A549 (cell line): ENCODE measurements at regions not wholly inside any gene's neighbourhood (a gene's known extent, or its start where the extent isn't known, plus 50 kb on each side); places are given as distances from the start of the nearest gene placed in this dataset.

Experiments
- ATAC-seq, 2 experiments: fragments of 200-7000 bp in 1 of 2; fragments of >200 bp in 1 of 2; cut with Nextera tagmentation in 1 of 2; cut with Tn5 transposase in 1 of 2; 3 replicates each; pipeline versions ENCODE4 v1.8.0 to v1.9.1; 2018 to 2020; ENCODE audit warnings: mild to moderate bottlenecking in 1 of 2, moderate library complexity in 1 of 2
- CTCF ChIA-PET: fragments of 300-600 bp; sonication (Branson Sonifier 250); formaldehyde crosslinking; extraction: SDS; loops from one replicate; lab custom pipeline; 2021; ENCODE audit warnings: antibody characterized with exemption, inconsistent platforms; lab: Yijun Ruan, JAX
- POLR2A ChIA-PET: fragments of 350-600 bp; formaldehyde crosslinking; extraction: SDS; loops from one replicate; lab custom pipeline; 2021; ENCODE audit warnings: antibody characterized with exemption, inconsistent platforms; lab: Yijun Ruan, JAX
- DNase-seq, 2 experiments: peaks; one replicate each; pipeline versions ENCODE4 v3.0.0 to v3.0.0-alpha.2; 2011 to 2016; ENCODE audit warnings: low read depth in 1 of 2, low spot score in 1 of 2
- FAIRE-seq: peaks from 2 replicates; lab custom pipeline; 2011; peaks lifted over from hg19 to GRCh38; lab: Jason Lieb, UNC
- H3K27ac ChIP-seq, 2 experiments: fragments of >200 bp; sonication (Bioruptor Twin); formaldehyde crosslinking; 3 replicates each; pipeline ENCODE4 v1.5.1; 2016 to 2017
- H3K4me1 ChIP-seq: fragments of >200 bp; sonication (Bioruptor Twin); formaldehyde crosslinking; 3 replicates; pipeline ENCODE4 v1.6.1; 2016
- H3K4me2 ChIP-seq: fragments of >200 bp; sonication (Bioruptor Twin); formaldehyde crosslinking; 3 replicates; pipeline ENCODE4 v1.6.1; 2016
- H3K4me3 ChIP-seq: fragments of >200 bp; sonication (Bioruptor Twin); formaldehyde crosslinking; 3 replicates; pipeline ENCODE4 v1.5.1; 2016
- H3K9me3 ChIP-seq: fragments of >200 bp; sonication (Bioruptor Twin); formaldehyde crosslinking; 3 replicates; pipeline ENCODE4 v1.6.1; 2016
- BHLHE40 ChIP-seq: IDR thresholded peaks from 2 replicates; pipeline ENCODE4 v1.6.1; 2012; ENCODE audit warnings: low read depth, low read length, inconsistent platforms
- CBX8 ChIP-seq: fragments of 200-600 bp; sonication (generic); IDR thresholded peaks from 2 replicates; pipeline ENCODE4 v1.6.1; 2016
- CHD4 ChIP-seq: fragments of 200-600 bp; sonication (generic); IDR thresholded peaks from 2 replicates; pipeline ENCODE4 v1.6.1; 2016; ENCODE audit warnings: antibody characterized with exemption, mild to moderate bottlenecking, borderline replicate concordance
- EHF ChIP-seq: fragments of 250-450 bp; sonication (Bioruptor Pico); IDR thresholded peaks from 2 replicates; pipeline ENCODE4 v1.5.0; 2020; ENCODE audit warnings: mild to moderate bottlenecking
- EHMT2 ChIP-seq: fragments of 200-600 bp; sonication (generic); IDR thresholded peaks from 2 replicates; pipeline ENCODE4 v1.6.1; 2016; ENCODE audit warnings: antibody characterized with exemption, low read depth, mild to moderate bottlenecking, moderate library complexity
- ELK1 ChIP-seq: fragments of 150-350 bp; IDR thresholded peaks from 2 replicates; pipeline ENCODE4 v1.6.1; 2014; ENCODE audit warnings: low read depth, mild to moderate bottlenecking, low read length
- EP300 ChIP-seq, 2 experiments: fragments of >200 bp; sonication (Bioruptor Twin); formaldehyde crosslinking; IDR thresholded peaks; 2 replicates in 1 of 2; 3 replicates in 1 of 2; pipeline ENCODE4 v1.6.1; 2016 to 2017
- FOSB ChIP-seq: fragments of 250-450 bp; sonication (Bioruptor Pico); IDR thresholded peaks from 2 replicates; pipeline ENCODE4 v1.5.0; 2020; ENCODE audit warnings: mild to moderate bottlenecking, moderate library complexity
- FOXS1 ChIP-seq: fragments of 250-450 bp; sonication (Bioruptor Pico); IDR thresholded peaks from 2 replicates; pipeline ENCODE4 v1.5.0; 2020; ENCODE audit warnings: mild to moderate bottlenecking, moderate library complexity
- HES2 ChIP-seq: fragments of >200 bp; sonication (Bioruptor Twin); formaldehyde crosslinking; IDR thresholded peaks from 2 replicates; pipeline ENCODE4 v1.6.1; 2016
- HEYL ChIP-seq: fragments of 250-450 bp; sonication (Bioruptor Pico); IDR thresholded peaks from 2 replicates; pipeline ENCODE4 v1.8.0; 2021; ENCODE audit warnings: mild to moderate bottlenecking, moderate library complexity
- HOXA7 ChIP-seq: fragments of 250-450 bp; sonication (Bioruptor Pico); IDR thresholded peaks from 2 replicates; pipeline ENCODE4 v1.5.0; 2020; ENCODE audit warnings: mild to moderate bottlenecking, moderate library complexity
- HOXB5 ChIP-seq: fragments of 250-450 bp; sonication (Bioruptor Pico); IDR thresholded peaks from 2 replicates; pipeline ENCODE4 v1.5.0; 2020; ENCODE audit warnings: mild to moderate bottlenecking, moderate library complexity
- JUNB ChIP-seq: fragments of >200 bp; sonication (Bioruptor Twin); formaldehyde crosslinking; IDR thresholded peaks from 2 replicates; pipeline ENCODE4 v1.6.1; 2016
- KDM5A ChIP-seq: fragments of 200-600 bp; sonication (generic); IDR thresholded peaks from 2 replicates; pipeline ENCODE4 v1.6.1; 2016; ENCODE audit warnings: antibody characterized with exemption, mild to moderate bottlenecking
- NFE2L2 ChIP-seq: fragments of 150-350 bp; conservative IDR thresholded peaks from 2 replicates; pipeline ENCODE4 v1.6.1; 2014; ENCODE audit warnings: low read length
- NPAS2 ChIP-seq: fragments of 250-450 bp; sonication (Bioruptor Pico); IDR thresholded peaks from 2 replicates; pipeline ENCODE4 v1.8.0; 2022; ENCODE audit warnings: mild to moderate bottlenecking, moderate library complexity, borderline replicate concordance
- PBX3 ChIP-seq: IDR thresholded peaks from 2 replicates; pipeline ENCODE4 v1.6.1; 2012
- PHF8 ChIP-seq: fragments of 200-600 bp; sonication (generic); IDR thresholded peaks from 2 replicates; pipeline ENCODE4 v1.6.1; 2016; ENCODE audit warnings: low read depth, mild to moderate bottlenecking, antibody characterized with exemption, moderate library complexity, borderline replicate concordance
- POLR2A ChIP-seq: IDR thresholded peaks from 2 replicates; pipeline ENCODE4 v1.6.1; 2012; ENCODE audit warnings: mild to moderate bottlenecking, low read length
- RCOR1 ChIP-seq: fragments of 150-350 bp; IDR thresholded peaks from 2 replicates; pipeline ENCODE4 v1.6.1; 2014; ENCODE audit warnings: antibody characterized with exemption, low read length, low read depth
- RFX5 ChIP-seq: fragments of 450-650 bp; IDR thresholded peaks from 2 replicates; pipeline ENCODE4 v1.7.1; 2014; ENCODE audit warnings: antibody characterized with exemption, mild to moderate bottlenecking, moderate library complexity
- RNF2 ChIP-seq: fragments of 200-600 bp; sonication (generic); IDR thresholded peaks from 2 replicates; pipeline ENCODE4 v1.6.1; 2016; ENCODE audit warnings: low read depth, mild to moderate bottlenecking, antibody characterized with exemption, moderate library complexity, borderline replicate concordance
- TFCP2L1 ChIP-seq: fragments of 250-450 bp; sonication (Bioruptor Pico); IDR thresholded peaks from 2 replicates; pipeline ENCODE4 v1.5.0; 2021; ENCODE audit warnings: mild to moderate bottlenecking
- ZFP36 ChIP-seq: fragments of 450-650 bp; IDR thresholded peaks from 2 replicates; pipeline ENCODE4 v1.6.1; 2014; ENCODE audit warnings: borderline replicate concordance; ENCODE audit not compliant: partially characterized antibody
- ZNF302 ChIP-seq: fragments of 250-450 bp; sonication (Bioruptor Pico); IDR thresholded peaks from 2 replicates; pipeline ENCODE4 v1.9.0; 2021; ENCODE audit warnings: inconsistent platforms, mild to moderate bottlenecking, moderate library complexity
- ZSCAN20 ChIP-seq: fragments of 250-450 bp; sonication (Bioruptor Pico); IDR thresholded peaks from 2 replicates; pipeline ENCODE4 v1.8.0; 2022; ENCODE audit warnings: mild to moderate bottlenecking, moderate library complexity
- WGBS: methylation state at CpG from one replicate; pipeline ENCODE4 v1.1.6; 2017; ENCODE audit errors: missing lambda C conversion rate; 5-methylcytosine and 5-hydroxymethylcytosine counted together

GRCh38 chr1:4117196-4117595, 217.1 kb upstream of the C1orf174 start:
- H3K4me2 ChIP-seq = no peak overlapping the region
- no peaks in the 10 kb centered on the region; the same call in 2 of the 3 replicates for H3K9me3 ChIP-seq
- no peak for FAIRE-seq
- H3K4me1 ChIP-seq = no peaks in the 10 kb centered on the region
- ChIA-PET CTCF (no interaction called here), POLR2A (no interaction called here)
- H3K4me3 ChIP-seq = no peak overlapping the region
- ATAC-seq = no peak
- TF ChIP-seq PHF8 (no peak), NFE2L2 (no peak), EHF (no peak), EHMT2 (no peak), PBX3 (no peak), HES2 (no peak), KDM5A (no peak), BHLHE40 (no peak), FOSB (CRISPR knock-in tag) (no peak), ZNF302 (no peak), TFCP2L1 (CRISPR knock-in tag) (no peak), JUNB (no peak)
- TF ChIP-seq, all 56 proteins: peak for 0
- WGBS = 38% methylated on average over 9 of the region's 9 CpGs
- DNase-seq = no peak
- H3K27ac ChIP-seq = no peak overlapping the region

- Histone ChIP-seq H3K9me3 (no peaks in the 10 kb centered on the region), H3K4me2 (no peak overlapping the region), H3K27ac (no peak overlapping the region)
- POLR2A ChIA-PET = no interaction called here
- no peak for FAIRE-seq
- no peak for ATAC-seq
- DNase-seq = no peak
- TF ChIP-seq NPAS2 (CRISPR knock-in tag) (no peak), ZSCAN20 (CRISPR knock-in tag) (no peak), CBX8 (no peak), HOXB5 (CRISPR knock-in tag) (no peak), ZNF302 (no peak)
- TF ChIP-seq, all 56 proteins: peak for 0
- Histone ChIP-seq H3K4me3 (no peak overlapping the region), H3K4me1 (no peaks in the 10 kb centered on the region)
- 9% methylated on average over 8 of the region's 12 CpGs for WGBS
- CTCF ChIA-PET = no interaction called here
These were observed 218.9 kb upstream of the C1orf174 start for GRCh38 chr1:4118746-4119515.

GRCh38 chr1:4119516-4120220, 219.6 kb upstream of the C1orf174 start:
- ATAC-seq = no peak
- whole genome bisulfite sequencing = 6% methylated on average over 11 of the region's 11 CpGs
- POLR2A ChIA-PET = no interaction called here
- TF ChIP-seq RCOR1 (no peak), CHD4 (no peak), ZNF302 (no peak), HEYL (CRISPR knock-in tag) (no peak), FOXS1 (CRISPR knock-in tag) (no peak), ELK1 (no peak), ZFP36 (no peak), CBX8 (no peak), POLR2A (no peak), HOXA7 (CRISPR knock-in tag) (no peak), EP300 (IDR thresholded peaks at IDR 0.05) (no peak), EHMT2 (no peak), RNF2 (no peak), PBX3 (no peak), RFX5 (no peak)

More at GRCh38 chr1:4119516-4120220, 219.6 kb upstream of the C1orf174 start:
- Histone ChIP-seq H3K4me3 (no peak overlapping the region), H3K4me1 (no peaks in the 10 kb centered on the region), H3K27ac (no peak overlapping the region), H3K4me2 (no peak overlapping the region), H3K9me3 (no peaks in the 10 kb centered on the region)
- no peak for DNase-seq
- CTCF ChIA-PET = no interaction called here
- no peak for FAIRE-seq
